Skin epidermis (tissue), 12 donors: ENCODE measurements at regions not wholly inside any gene's neighbourhood (a gene's known extent, or its start where the extent isn't known, plus 50 kb on each side); places are given as distances from the start of the nearest gene placed in this dataset.
A peak's percentile ranks its signal among the peaks of the same experiment; 100 is the strongest.
"Not testable (repeated sequence)": the region's sequence is repeated elsewhere in the genome, so short reads cannot be mapped to it uniquely, and the experiment has no call there.

Source experiments
- H3K27ac ChIP-seq, 21 experiments: fragments of 200-600 bp; sonication (generic) in 11 of 21; one replicate each; pipeline ENCODE4 v1.5.0; 2020; ENCODE audit warnings: mild to moderate bottlenecking in 3 of 21, inconsistent platforms in 2 of 21, moderate library complexity in 2 of 21
- H3K4me3 ChIP-seq, 7 experiments: fragments of 200-600 bp; sonication (generic) in 2 of 7; one replicate each; pipeline ENCODE4 v1.5.0; 2020; ENCODE audit warnings: inconsistent platforms in 2 of 7, mild to moderate bottlenecking in 2 of 7, moderate library complexity in 1 of 7

- not testable (repeated sequence) for H3K4me3 ChIP-seq, H3K27ac ChIP-seq
These were observed 522.9 kb upstream of the ZNF337 start for GRCh38 chr20:26219546-26219945.

GRCh38 chr20:26218301-26218700 lies 521.6 kb upstream of the ZNF337 start:
- H3K27ac ChIP-seq = no peak overlapping the region

GRCh38 chr20:26216025-26216424 lies 519.4 kb upstream of the ZNF337 start:
- no peak overlapping the region for H3K27ac ChIP-seq
- no peak overlapping the region for H3K4me3 ChIP-seq

More at GRCh38 chr20:26218301-26218700, 521.6 kb upstream of the ZNF337 start:
- H3K4me3 ChIP-seq = no peak overlapping the region

- Histone ChIP-seq H3K27ac (no peak overlapping the region), H3K4me3 (no peak overlapping the region)
These were observed 518.3 kb upstream of the ZNF337 start for GRCh38 chr20:26214991-26215390.

- Histone ChIP-seq H3K4me3 (peak overlapping the region in 3 of 7 experiments; percentile 16 to 31 (median 19)), H3K27ac (no peak overlapping the region)
These were observed 512.7 kb upstream of the ZNF337 start for GRCh38 chr20:26209171-26209941.

GRCh38 chr20:26208296-26209091 lies 511.8 kb upstream of the ZNF337 start:
- peak overlapping the region in 5 of 7 experiments; percentile 6 to 31 (median 16) for H3K4me3 ChIP-seq
- no peak overlapping the region for H3K27ac ChIP-seq

GRCh38 chr20:26207967-26208295 lies 511.3 kb upstream of the ZNF337 start:
- peak overlapping the region in 3 of 7 experiments; percentile 16 to 31 (median 19) for H3K4me3 ChIP-seq
- not testable (repeated sequence) for H3K27ac ChIP-seq

- peak overlapping the region in 1 of 7 experiments; percentile 31 for H3K4me3 ChIP-seq
- H3K27ac ChIP-seq = no peak overlapping the region
These were observed 510.7 kb upstream of the ZNF337 start for GRCh38 chr20:26207237-26207966.

GRCh38 chr20:26205350-26205749 lies 508.7 kb upstream of the ZNF337 start:
- Histone ChIP-seq H3K4me3 (no peak overlapping the region), H3K27ac (no peak overlapping the region)

GRCh38 chr20:26201026-26201425 lies 504.4 kb upstream of the ZNF337 start:
- H3K27ac ChIP-seq, H3K4me3 ChIP-seq: not testable (repeated sequence)

GRCh38 chr20:26187329-26187728 lies 490.7 kb upstream of the ZNF337 start:
- not testable (repeated sequence) for H3K27ac ChIP-seq, H3K4me3 ChIP-seq

- not testable (repeated sequence) for H3K4me3 ChIP-seq, H3K27ac ChIP-seq
These were observed 487.1 kb upstream of the ZNF337 start for GRCh38 chr20:26183720-26184119.

GRCh38 chr20:26181364-26181763 lies 484.7 kb upstream of the ZNF337 start:
- H3K4me3 ChIP-seq, H3K27ac ChIP-seq: not testable (repeated sequence)

GRCh38 chr20:26171875-26172274 lies 475.2 kb upstream of the ZNF337 start:
- not testable (repeated sequence) for H3K4me3 ChIP-seq, H3K27ac ChIP-seq

- no peak overlapping the region for H3K4me3 ChIP-seq
These were observed 472.9 kb upstream of the ZNF337 start for GRCh38 chr20:26169506-26169905.

GRCh38 chr20:26167499-26167898 lies 470.8 kb upstream of the ZNF337 start:
- Histone ChIP-seq H3K4me3 (no peak overlapping the region), H3K27ac (no peak overlapping the region)

More at GRCh38 chr20:26169506-26169905, 472.9 kb upstream of the ZNF337 start:
- no peak overlapping the region for H3K27ac ChIP-seq

GRCh38 chr20:26163890-26164289 lies 467.2 kb upstream of the ZNF337 start:
- no peak overlapping the region for H3K27ac ChIP-seq
- H3K4me3 ChIP-seq = no peak overlapping the region

GRCh38 chr20:26163151-26163550 lies 466.5 kb upstream of the ZNF337 start:
- H3K27ac ChIP-seq, H3K4me3 ChIP-seq: not testable (repeated sequence)

GRCh38 chr20:26161741-26162140 lies 465.1 kb upstream of the ZNF337 start:
- not testable (repeated sequence) for H3K27ac ChIP-seq, H3K4me3 ChIP-seq

- not testable (repeated sequence) for H3K4me3 ChIP-seq, H3K27ac ChIP-seq
These were observed 464.3 kb upstream of the ZNF337 start for GRCh38 chr20:26160916-26161315.
